Smooth muscle cell (in vitro differentiated cells): ENCODE measurements at regions not wholly inside any gene's neighbourhood (a gene's known extent, or its start where the extent isn't known, plus 50 kb on each side); places are given as distances from the start of the nearest gene placed in this dataset.

Experiments
- DNase-seq: peaks from one replicate; lab custom pipeline; 2025; ENCODE audit not compliant: unreplicated experiment; lab: John Stamatoyannopoulos, UW
- H2AFZ ChIP-seq: fragments of 200-600 bp; sonication (generic); 2 replicates; pipeline ENCODE4 v1.6.0; 2016; ENCODE audit warnings: antibody characterized with exemption, low read depth, mild to moderate bottlenecking
- H3F3A ChIP-seq: fragments of 200-600 bp; sonication (generic); 2 replicates; pipeline ENCODE4 v1.6.0; 2017; ENCODE audit warnings: antibody characterized with exemption, low read depth
- H3K27ac ChIP-seq: fragments of 200-600 bp; sonication (generic); 2 replicates; pipeline ENCODE4 v1.5.1; 2016; ENCODE audit warnings: low read depth, mild to moderate bottlenecking
- H3K27me3 ChIP-seq: fragments of 200-600 bp; sonication (generic); 2 replicates; pipeline ENCODE4 v1.6.1; 2016; ENCODE audit warnings: low read depth, mild to moderate bottlenecking
- H3K36me3 ChIP-seq: fragments of 200-600 bp; sonication (generic); 2 replicates; pipeline ENCODE4 v1.5.1; 2016; ENCODE audit warnings: low read depth
- H3K4me1 ChIP-seq: fragments of 200-600 bp; sonication (generic); 2 replicates; pipeline ENCODE4 v1.5.1; 2016; ENCODE audit warnings: low read depth
- H3K4me2 ChIP-seq: fragments of 200-600 bp; sonication (generic); 2 replicates; pipeline ENCODE4 v1.6.0; 2016; ENCODE audit warnings: mild to moderate bottlenecking
- H3K4me3 ChIP-seq: fragments of 200-600 bp; sonication (generic); 2 replicates; pipeline ENCODE4 v1.5.1; 2016; ENCODE audit warnings: mild to moderate bottlenecking
- H3K79me2 ChIP-seq: fragments of 200-600 bp; sonication (generic); 2 replicates; pipeline ENCODE4 v1.6.0; 2016; ENCODE audit warnings: low read depth, mild to moderate bottlenecking
- H3K9ac ChIP-seq: fragments of 200-600 bp; sonication (generic); 2 replicates; pipeline ENCODE4 v1.6.0; 2016; ENCODE audit warnings: low read depth
- H3K9me3 ChIP-seq: fragments of 200-600 bp; sonication (generic); replicated peaks from 2 replicates; pipeline ENCODE4 v1.5.1; 2016; ENCODE audit warnings: low read depth
- H4K20me1 ChIP-seq: fragments of 200-600 bp; sonication (generic); 2 replicates; pipeline ENCODE4 v1.6.0; 2016; ENCODE audit warnings: low read depth
- CTCF ChIP-seq: fragments of 200-600 bp; sonication (generic); IDR thresholded peaks from 2 replicates; pipeline ENCODE4 v1.5.1; 2017; ENCODE audit warnings: borderline replicate concordance, mild to moderate bottlenecking, antibody characterized with exemption; ENCODE audit not compliant: insufficient read depth, poor library complexity, severe bottlenecking
- WGBS: methylation state at CpG from one replicate; pipeline ENCODE4 v1.1.7; 2016; ENCODE audit warnings: low lambda C conversion rate; 5-methylcytosine and 5-hydroxymethylcytosine counted together

GRCh38 chr3:4045756-4046155, 246.5 kb downstream of the LRRN1 start:
- Histone ChIP-seq H2AFZ (no peak overlapping the region), H3K36me3 (no peaks in the 10 kb centered on the region), H3F3A (no peaks in the 10 kb centered on the region), H3K27me3 (no peaks in the 10 kb centered on the region), H4K20me1 (no peaks in the 10 kb centered on the region), H3K4me2 (no peak overlapping the region), H3K27ac (no peak overlapping the region), H3K4me1 (no peaks in the 10 kb centered on the region), H3K4me3 (no peak overlapping the region), H3K9me3 (no peaks in the 10 kb centered on the region), H3K9ac (no peak overlapping the region), H3K79me2 (no peaks in the 10 kb centered on the region)
- TF ChIP-seq CTCF = no peak
- 38% methylated on average over 1 of the region's 1 CpG for WGBS
- no peak for DNase-seq

DNA sequence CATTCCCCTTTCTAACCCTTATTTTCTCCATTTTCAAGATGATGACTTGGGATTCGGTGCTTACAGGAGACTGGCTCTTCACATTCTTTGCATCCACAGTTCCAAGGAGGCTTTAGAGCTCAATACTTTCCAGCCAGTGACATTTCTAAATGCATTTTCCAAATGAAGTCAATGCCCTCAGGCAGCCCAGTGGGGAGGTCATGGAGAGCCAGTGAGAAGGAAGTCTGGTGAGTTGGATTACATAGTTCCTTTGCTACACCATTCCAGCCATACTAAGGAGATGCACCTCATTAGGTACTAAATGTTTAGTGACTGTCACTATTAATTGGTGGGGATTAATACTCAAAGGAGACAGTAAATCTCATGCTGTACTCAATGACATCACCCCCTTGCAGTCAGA, 248.1 kb downstream of the LRRN1 start:
- DNase-seq = no peak
- H3K79me2 ChIP-seq = no peaks in the 10 kb centered on the region
- no peaks in the 10 kb centered on the region for H3K27me3 ChIP-seq
- no peak overlapping the region for H2AFZ ChIP-seq
- no peaks in the 10 kb centered on the region for H3K36me3 ChIP-seq
- no peaks in the 10 kb centered on the region for H3K4me1 ChIP-seq
- WGBS = 91% methylated on average over 1 of the region's 1 CpG
- H3K4me3 ChIP-seq = no peak overlapping the region
- no peaks in the 10 kb centered on the region for H3K9me3 ChIP-seq
- H3F3A ChIP-seq = no peaks in the 10 kb centered on the region
- TF ChIP-seq CTCF = no peak
- no peak overlapping the region for H3K27ac ChIP-seq
- H3K9ac ChIP-seq = no peak overlapping the region
- H3K4me2 ChIP-seq = no peak overlapping the region
- no peaks in the 10 kb centered on the region for H4K20me1 ChIP-seq

- no peaks in the 10 kb centered on the region for H4K20me1 ChIP-seq
- no peak overlapping the region for H3K27ac ChIP-seq
- no peaks in the 10 kb centered on the region for H3K36me3 ChIP-seq
- no peaks in the 10 kb centered on the region for H3K79me2 ChIP-seq
- H3F3A ChIP-seq = no peaks in the 10 kb centered on the region
- no peak overlapping the region for H3K9ac ChIP-seq
- no peak overlapping the region for H2AFZ ChIP-seq
- no peak overlapping the region for H3K4me2 ChIP-seq
- TF ChIP-seq CTCF = no peak
- no peak overlapping the region for H3K4me3 ChIP-seq
- no peaks in the 10 kb centered on the region for H3K9me3 ChIP-seq
- DNase-seq = no peak
- WGBS = 72% methylated on average over 1 of the region's 1 CpG
- no peaks in the 10 kb centered on the region for H3K27me3 ChIP-seq
- H3K4me1 ChIP-seq = no peaks in the 10 kb centered on the region
These were observed 250.5 kb upstream of the SETMAR start for GRCh38 chr3:4052706-4053105.

DNA sequence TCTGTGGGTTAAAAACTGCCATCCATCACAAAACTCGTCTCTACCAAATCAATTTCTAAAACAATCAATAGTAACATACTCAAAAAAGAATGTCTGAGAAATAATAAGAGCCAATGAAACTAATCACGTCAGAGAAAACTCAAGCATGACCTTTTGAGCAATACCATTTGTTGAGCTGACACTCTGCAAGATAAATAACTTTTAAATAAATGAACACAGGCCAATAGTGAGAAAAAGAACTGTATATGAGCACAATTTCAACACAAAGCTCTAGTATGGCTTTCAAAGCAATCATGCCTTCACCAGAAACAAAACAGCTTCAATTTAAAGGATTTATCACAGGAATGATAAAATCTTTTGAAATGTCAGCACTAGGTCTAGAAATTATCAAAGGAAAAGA, 249.2 kb upstream of the SETMAR start:
- H3K9ac ChIP-seq = no peak overlapping the region
- no peaks in the 10 kb centered on the region for H3K27me3 ChIP-seq
- H3K4me1 ChIP-seq = no peaks in the 10 kb centered on the region
- no peaks in the 10 kb centered on the region for H4K20me1 ChIP-seq
- no peak overlapping the region for H3K4me2 ChIP-seq
- no peaks in the 10 kb centered on the region for H3K9me3 ChIP-seq
- H2AFZ ChIP-seq = no peak overlapping the region
- no peaks in the 10 kb centered on the region for H3K36me3 ChIP-seq
- H3K79me2 ChIP-seq = no peaks in the 10 kb centered on the region
- no peak overlapping the region for H3K4me3 ChIP-seq
- TF ChIP-seq CTCF = no peak
- 85% methylated on average over 2 of the region's 2 CpGs for WGBS
- no peaks in the 10 kb centered on the region for H3F3A ChIP-seq
- no peak overlapping the region for H3K27ac ChIP-seq
- DNase-seq = no peak
